ENCODE measurements at regions not wholly inside any gene's neighbourhood (a gene's known extent, or its start where the extent isn't known, plus 50 kb on each side); places are given as distances from the start of the nearest gene placed in this dataset.

DNA sequence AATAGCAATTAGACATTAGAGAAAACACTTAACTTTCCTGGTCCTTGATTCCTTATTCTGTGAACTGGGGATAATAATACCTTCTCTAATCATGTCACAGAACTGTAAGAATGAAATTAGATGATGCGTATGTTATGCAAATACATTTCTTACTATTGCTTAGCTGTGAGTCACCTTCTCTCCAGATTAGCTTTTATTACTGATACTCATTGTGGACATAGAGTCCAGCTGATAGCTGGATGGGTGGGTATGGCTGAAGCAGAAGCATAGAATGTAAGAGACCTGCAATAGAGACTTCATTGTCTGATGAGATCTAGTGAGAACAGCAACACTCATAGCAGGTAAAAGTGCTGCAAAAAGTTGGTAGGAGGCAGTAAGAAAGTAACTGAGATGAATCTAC is 437.2 kb upstream of the ZFP42 start:
- no CpG with 5 or more reads among the region's 1 CpG for WGBS
- Histone ChIP-seq H3K27me3 (ENCODE audit: insufficient read depth, low read length) (no peaks in the 10 kb centered on the region), H3K4me3 (ENCODE audit: low read length) (no peak overlapping the region), H3K27ac (ENCODE audit: low read depth, low read length) (no peak overlapping the region), H3K36me3 (ENCODE audit: insufficient read depth, low read length) (no peaks in the 10 kb centered on the region), H3K9me3 (ENCODE audit: insufficient read depth, low read depth, low read length) (no peaks in the 10 kb centered on the region), H3K9ac (ENCODE audit: low read depth, low read length) (no peak overlapping the region), H3K4me1 (ENCODE audit: insufficient read depth, low read length) (peaks cover 22% of the 10 kb centered on the region)

- H3K27ac ChIP-seq (ENCODE audit: low read depth, low read length), result no peak overlapping the region
- H3K27me3 ChIP-seq (ENCODE audit: insufficient read depth, low read length), result no peaks in the 10 kb centered on the region
- no peak overlapping the region for H3K9ac ChIP-seq (ENCODE audit: low read depth, low read length)
- WGBS, result 92% methylated on average over 7 of the region's 7 CpGs
- no peaks in the 10 kb centered on the region for H3K36me3 ChIP-seq (ENCODE audit: insufficient read depth, low read length)
- H3K4me3 ChIP-seq (ENCODE audit: low read length), result no peak overlapping the region
- no peaks in the 10 kb centered on the region for H3K9me3 ChIP-seq (ENCODE audit: insufficient read depth, low read depth, low read length)
- H3K4me1 ChIP-seq (ENCODE audit: insufficient read depth, low read length), result peaks cover 22% of the 10 kb centered on the region
Observed at GRCh38 chr4:187562345-187562744, 433.2 kb upstream of the ZFP42 start.

DNA sequence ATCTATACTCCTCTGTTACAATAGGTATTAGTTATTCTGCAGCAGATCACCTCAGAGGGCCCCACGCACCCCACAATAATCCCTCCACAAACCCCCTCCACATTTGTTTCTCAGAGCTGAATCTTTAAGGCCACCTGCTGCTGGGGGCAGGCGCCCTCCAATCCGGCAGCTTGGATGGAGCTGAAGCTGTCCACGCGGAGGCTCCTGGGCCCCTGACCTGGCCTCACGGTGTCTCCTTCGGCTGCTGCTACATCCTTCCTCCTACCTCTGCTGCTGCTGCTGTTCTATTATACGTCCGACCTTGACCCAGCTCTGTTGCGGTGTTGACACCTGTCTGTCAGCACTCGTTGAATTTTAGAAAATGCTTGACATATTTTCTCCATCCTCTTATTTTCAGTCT is 430.2 kb upstream of the ZFP42 start:
- WGBS, result 86% methylated on average over 11 of the region's 11 CpGs
- no peaks in the 10 kb centered on the region for H3K36me3 ChIP-seq (ENCODE audit: insufficient read depth, low read length)
- 0 out of 2 replicates have a peak, but pooled peaks cover 1% of the 10 kb centered on the region for H3K4me1 ChIP-seq (ENCODE audit: insufficient read depth, low read length)

DNA sequence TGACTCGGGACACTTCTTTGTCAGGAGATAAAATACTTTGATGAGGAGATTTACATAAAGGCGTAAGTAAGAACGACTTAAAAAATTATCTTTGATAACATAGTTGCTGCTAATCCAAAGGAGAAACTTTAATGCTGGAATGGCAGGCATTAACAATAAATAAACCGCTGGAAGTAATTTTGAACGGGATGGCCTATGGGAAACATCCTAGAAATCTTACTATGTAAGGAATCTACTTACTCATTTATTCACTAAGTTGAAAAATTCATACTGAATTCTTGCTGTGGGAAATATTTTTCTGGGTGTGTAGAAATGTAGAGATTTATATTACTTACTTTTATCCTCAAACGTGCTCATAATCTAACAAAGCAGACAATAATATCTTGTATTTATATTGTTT is 425.7 kb upstream of the ZFP42 start:
- Histone ChIP-seq H3K9me3 (ENCODE audit: insufficient read depth, low read depth, low read length) (no peaks in the 10 kb centered on the region), H3K4me3 (ENCODE audit: low read length) (no peak overlapping the region), H3K36me3 (ENCODE audit: insufficient read depth, low read length) (no peaks in the 10 kb centered on the region), H3K9ac (ENCODE audit: low read depth, low read length) (no peak overlapping the region), H3K27me3 (ENCODE audit: insufficient read depth, low read length) (no peaks in the 10 kb centered on the region), H3K4me1 (ENCODE audit: insufficient read depth, low read length) (no peaks in the 10 kb centered on the region), H3K27ac (ENCODE audit: low read depth, low read length) (no peak overlapping the region)
- 94% methylated on average over 5 of the region's 6 CpGs for WGBS

More for the DNA sequence above, 430.2 kb upstream of the ZFP42 start:
- Histone ChIP-seq H3K9ac (ENCODE audit: low read depth, low read length) (no peak overlapping the region), H3K27me3 (ENCODE audit: insufficient read depth, low read length) (no peaks in the 10 kb centered on the region), H3K9me3 (ENCODE audit: insufficient read depth, low read depth, low read length) (no peaks in the 10 kb centered on the region), H3K4me3 (ENCODE audit: low read length) (no peak overlapping the region), H3K27ac (ENCODE audit: low read depth, low read length) (no peak overlapping the region)

DNA sequence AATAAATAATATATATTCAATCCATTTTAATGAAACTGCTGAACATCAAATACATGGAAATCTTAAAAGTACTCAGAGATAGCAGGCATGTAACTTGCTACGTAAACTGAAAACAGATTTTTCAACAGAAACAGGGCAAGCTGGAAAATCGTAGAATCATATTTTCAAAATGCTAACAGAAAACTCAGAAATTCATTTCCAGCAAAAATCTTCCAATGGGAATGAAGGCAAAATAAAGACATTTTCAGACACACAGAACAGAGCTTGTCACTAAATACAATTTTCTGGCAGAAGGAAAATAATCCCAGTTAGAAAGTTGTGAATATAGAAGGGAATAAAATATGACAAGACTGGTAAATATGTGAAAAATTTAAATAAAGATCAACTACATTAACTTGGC is 419.9 kb upstream of the ZFP42 start:
- WGBS, result 91% methylated on average over 2 of the region's 2 CpGs

DNA sequence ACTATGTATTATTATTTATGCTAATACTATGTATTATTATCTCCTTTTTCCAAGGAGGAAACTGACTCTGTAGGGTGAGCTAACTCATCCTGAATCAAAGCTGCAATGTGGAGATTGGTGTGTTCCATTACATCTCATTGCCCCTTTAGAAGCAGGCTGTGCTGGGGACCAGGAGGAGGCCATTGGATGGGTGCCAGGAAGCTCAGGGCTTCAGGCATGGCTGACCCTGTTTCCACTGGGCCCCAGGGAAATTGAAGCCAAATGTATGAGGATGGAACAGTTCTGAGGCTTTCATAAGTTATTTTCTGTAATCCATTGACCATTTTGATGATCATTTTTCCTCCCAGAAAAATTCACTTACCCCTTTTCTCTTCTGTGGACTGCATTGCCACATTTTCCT is 418.8 kb upstream of the ZFP42 start:
- Histone ChIP-seq H3K36me3 (ENCODE audit: insufficient read depth, low read length) (no peaks in the 10 kb centered on the region), H3K27ac (ENCODE audit: low read depth, low read length) (no peak overlapping the region), H3K9me3 (ENCODE audit: insufficient read depth, low read depth, low read length) (no peaks in the 10 kb centered on the region), H3K27me3 (ENCODE audit: insufficient read depth, low read length) (no peaks in the 10 kb centered on the region), H3K9ac (ENCODE audit: low read depth, low read length) (no peak overlapping the region), H3K4me3 (ENCODE audit: low read length) (no peak overlapping the region), H3K4me1 (ENCODE audit: insufficient read depth, low read length) (no peaks in the 10 kb centered on the region)

More for the DNA sequence above, 419.9 kb upstream of the ZFP42 start:
- Histone ChIP-seq H3K27me3 (ENCODE audit: insufficient read depth, low read length) (no peaks in the 10 kb centered on the region), H3K4me3 (ENCODE audit: low read length) (no peak overlapping the region), H3K4me1 (ENCODE audit: insufficient read depth, low read length) (no peaks in the 10 kb centered on the region), H3K9ac (ENCODE audit: low read depth, low read length) (no peak overlapping the region), H3K36me3 (ENCODE audit: insufficient read depth, low read length) (no peaks in the 10 kb centered on the region), H3K9me3 (ENCODE audit: insufficient read depth, low read depth, low read length) (no peaks in the 10 kb centered on the region), H3K27ac (ENCODE audit: low read depth, low read length) (no peak overlapping the region)

DNA sequence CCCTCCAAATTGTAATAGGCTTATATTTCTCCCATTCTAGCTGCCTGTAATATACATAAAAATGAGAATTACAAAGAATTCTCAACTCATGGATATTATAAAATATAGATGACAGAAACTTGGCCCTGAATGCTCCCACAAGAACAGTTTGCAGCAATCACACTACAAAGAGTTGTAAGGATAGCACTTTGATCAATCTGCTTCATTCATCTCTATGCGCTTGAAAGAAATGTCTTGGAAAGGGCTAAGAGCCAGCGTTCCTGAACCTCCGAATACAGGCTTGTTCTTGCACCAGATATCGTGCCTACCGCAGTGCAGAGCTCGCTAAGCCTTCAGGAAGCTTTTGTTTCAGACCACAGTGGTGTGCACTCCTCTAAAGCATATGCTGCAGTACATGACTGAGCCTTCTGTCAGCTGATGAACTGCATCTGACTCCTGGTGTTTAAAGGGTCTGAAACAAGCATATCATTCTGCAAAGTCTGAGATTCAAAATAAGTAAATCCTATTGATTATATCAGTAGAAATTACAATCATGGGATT is 417.6 kb upstream of the ZFP42 start:
- no peaks in the 10 kb centered on the region for H3K4me1 ChIP-seq (ENCODE audit: insufficient read depth, low read length)
- WGBS, result 94% methylated on average over 6 of the region's 6 CpGs
- H3K4me3 ChIP-seq (ENCODE audit: low read length), result no peak overlapping the region
- H3K9ac ChIP-seq (ENCODE audit: low read depth, low read length), result no peak overlapping the region
- no peaks in the 10 kb centered on the region for H3K27me3 ChIP-seq (ENCODE audit: insufficient read depth, low read length)
- no peak overlapping the region for H3K27ac ChIP-seq (ENCODE audit: low read depth, low read length)
- H3K36me3 ChIP-seq (ENCODE audit: insufficient read depth, low read length), result no peaks in the 10 kb centered on the region
- H3K9me3 ChIP-seq (ENCODE audit: insufficient read depth, low read depth, low read length), result no peaks in the 10 kb centered on the region

DNA sequence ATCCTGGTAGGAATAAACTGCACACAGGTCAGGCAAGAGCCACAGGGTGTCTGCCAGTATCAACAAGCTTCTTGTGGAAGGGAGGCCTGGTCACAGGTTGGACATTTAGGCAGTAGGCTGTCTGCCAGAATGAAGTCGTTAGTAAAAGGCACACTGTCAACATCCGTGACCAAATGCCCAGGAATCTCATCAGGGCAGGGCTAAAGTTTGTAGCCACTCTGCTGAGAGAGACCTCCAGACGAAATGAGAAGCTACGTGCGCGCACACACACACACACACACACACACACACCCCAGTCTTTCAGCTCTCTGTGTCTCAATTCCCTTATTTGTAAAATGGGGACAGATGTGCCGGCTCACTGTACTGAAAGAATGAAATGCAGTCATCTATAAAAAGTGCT is 408.7 kb upstream of the ZFP42 start:
- Histone ChIP-seq H3K4me3 (ENCODE audit: low read length) (no peak overlapping the region), H3K4me1 (ENCODE audit: insufficient read depth, low read length) (no peaks in the 10 kb centered on the region), H3K27ac (ENCODE audit: low read depth, low read length) (no peak overlapping the region), H3K9me3 (ENCODE audit: insufficient read depth, low read depth, low read length) (no peaks in the 10 kb centered on the region), H3K9ac (ENCODE audit: low read depth, low read length) (no peak overlapping the region), H3K27me3 (ENCODE audit: insufficient read depth, low read length) (no peaks in the 10 kb centered on the region), H3K36me3 (ENCODE audit: insufficient read depth, low read length) (no peaks in the 10 kb centered on the region)
- 90% methylated on average over 6 of the region's 7 CpGs for WGBS

DNA sequence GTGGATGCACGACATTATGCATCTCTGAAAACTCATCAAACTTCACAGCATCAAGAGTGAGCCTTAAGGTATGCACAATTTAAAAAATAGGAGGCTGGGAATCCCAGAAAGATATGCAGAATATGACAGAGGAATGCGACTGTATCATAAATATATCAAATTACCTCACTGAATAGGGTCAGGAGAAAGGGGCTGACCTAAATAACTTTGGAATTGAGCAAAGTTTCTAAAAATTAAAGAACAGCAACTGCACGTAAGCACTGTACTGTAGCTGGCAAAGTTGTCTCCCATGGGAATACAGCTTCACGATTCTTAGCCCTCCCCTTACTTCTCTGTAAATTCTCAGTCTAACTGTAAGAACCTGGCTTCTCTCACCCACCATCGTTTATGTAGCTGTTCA is 397.4 kb upstream of the ZFP42 start:
- H3K4me3 ChIP-seq (ENCODE audit: low read length), result no peak overlapping the region
- no peaks in the 10 kb centered on the region for H3K27me3 ChIP-seq (ENCODE audit: insufficient read depth, low read length)
- no peaks in the 10 kb centered on the region for H3K36me3 ChIP-seq (ENCODE audit: insufficient read depth, low read length)
- no peaks in the 10 kb centered on the region for H3K4me1 ChIP-seq (ENCODE audit: insufficient read depth, low read length)
- 91% methylated on average over 3 of the region's 5 CpGs for WGBS
- no peaks in the 10 kb centered on the region for H3K9me3 ChIP-seq (ENCODE audit: insufficient read depth, low read depth, low read length)
- no peak overlapping the region for H3K9ac ChIP-seq (ENCODE audit: low read depth, low read length)
- no peak overlapping the region for H3K27ac ChIP-seq (ENCODE audit: low read depth, low read length)

- Histone ChIP-seq H3K9ac (ENCODE audit: low read depth, low read length) (no peak overlapping the region), H3K36me3 (ENCODE audit: insufficient read depth, low read length) (no peaks in the 10 kb centered on the region), H3K27ac (ENCODE audit: low read depth, low read length) (no peak overlapping the region), H3K4me1 (ENCODE audit: insufficient read depth, low read length) (peaks cover 4% of the 10 kb centered on the region; the same call in 1 of the 2 replicates), H3K4me3 (ENCODE audit: low read length) (no peak overlapping the region), H3K27me3 (ENCODE audit: insufficient read depth, low read length) (no peaks in the 10 kb centered on the region), H3K9me3 (ENCODE audit: insufficient read depth, low read depth, low read length) (no peaks in the 10 kb centered on the region)
- WGBS, result 91% methylated on average over 10 of the region's 11 CpGs
Observed at GRCh38 chr4:187602339-187603092, 393.1 kb upstream of the ZFP42 start.

- 96% methylated on average over 5 of the region's 5 CpGs for WGBS
- Histone ChIP-seq H3K9ac (ENCODE audit: low read depth, low read length) (no peak overlapping the region), H3K27ac (ENCODE audit: low read depth, low read length) (no peak overlapping the region), H3K4me3 (ENCODE audit: low read length) (no peak overlapping the region), H3K4me1 (ENCODE audit: insufficient read depth, low read length) (peaks cover 4% of the 10 kb centered on the region; the same call in 1 of the 2 replicates), H3K27me3 (ENCODE audit: insufficient read depth, low read length) (no peaks in the 10 kb centered on the region), H3K9me3 (ENCODE audit: insufficient read depth, low read depth, low read length) (no peaks in the 10 kb centered on the region), H3K36me3 (ENCODE audit: insufficient read depth, low read length) (no peaks in the 10 kb centered on the region)
Observed at GRCh38 chr4:187603093-187604025, 392.2 kb upstream of the ZFP42 start.

All from HUES64 (cell line).